WTC11 (cell line): ENCODE measurements at regions not wholly inside any gene's neighbourhood (a gene's known extent, or its start where the extent isn't known, plus 50 kb on each side); places are given as distances from the start of the nearest gene placed in this dataset.

Experiments
- AFF4 ChIP-seq: sonication (generic); formaldehyde crosslinking; IDR thresholded peaks from 2 replicates; pipeline ENCODE4 v1.8.1; 2023; ENCODE audit warnings: mild to moderate bottlenecking, missing genetic modification reagents, borderline replicate concordance
- AR ChIP-seq: fragments of 250-450 bp; sonication (Bioruptor Pico); IDR thresholded peaks from 2 replicates; pipeline ENCODE4 v1.9.0; 2021; ENCODE audit warnings: mild to moderate bottlenecking
- ATF6 ChIP-seq: sonication (generic); formaldehyde crosslinking; IDR thresholded peaks from 2 replicates; pipeline ENCODE4 v1.8.1; 2023; ENCODE audit warnings: mild to moderate bottlenecking, missing genetic modification reagents
- CDX4 ChIP-seq: fragments of 250-450 bp; sonication (Bioruptor Pico); IDR thresholded peaks from 2 replicates; pipeline ENCODE4 v1.9.0; 2021; ENCODE audit warnings: moderate library complexity, mild to moderate bottlenecking, inconsistent platforms, borderline replicate concordance
- CREM ChIP-seq: sonication (generic); formaldehyde crosslinking; IDR thresholded peaks from 2 replicates; pipeline ENCODE4 v1.8.1; 2022; ENCODE audit warnings: mild to moderate bottlenecking, missing genetic modification reagents, moderate library complexity
- CTCF ChIP-seq: fragments of 200-600 bp; IDR thresholded peaks from 2 replicates; pipeline ENCODE4 v1.8.0; 2022; ENCODE audit warnings: antibody characterized with exemption
- E2F5 ChIP-seq: sonication (generic); formaldehyde crosslinking; IDR thresholded peaks from 2 replicates; pipeline ENCODE4 v1.8.1; 2022; ENCODE audit warnings: mild to moderate bottlenecking, moderate library complexity, missing genetic modification reagents
- EMX1 ChIP-seq: fragments of 250-450 bp; sonication (Bioruptor Pico); IDR thresholded peaks from 2 replicates; pipeline ENCODE4 v1.8.0; 2021; ENCODE audit warnings: mild to moderate bottlenecking
- TEAD4 ChIP-seq: sonication (generic); formaldehyde crosslinking; IDR thresholded peaks from 2 replicates; pipeline ENCODE4 v1.8.0; 2022; ENCODE audit warnings: mild to moderate bottlenecking, missing genetic modification reagents
- ZBTB21 ChIP-seq: sonication (generic); formaldehyde crosslinking; IDR thresholded peaks from 2 replicates; pipeline ENCODE4 v1.8.1; 2023; ENCODE audit warnings: mild to moderate bottlenecking, missing genetic modification reagents, borderline replicate concordance
- ZNF138 ChIP-seq: sonication (generic); formaldehyde crosslinking; conservative IDR thresholded peaks from 2 replicates; pipeline ENCODE4 v1.8.1; 2022; ENCODE audit warnings: mild to moderate bottlenecking, moderate library complexity, missing genetic modification reagents
- ZNF219 ChIP-seq: sonication (generic); formaldehyde crosslinking; IDR thresholded peaks from 2 replicates; pipeline ENCODE4 v1.8.0; 2023; ENCODE audit warnings: missing genetic modification reagents, mild to moderate bottlenecking, borderline replicate concordance
- TF ChIP-seq, protein P1 (sequence below): fragments of 250-450 bp; sonication (Bioruptor Pico); IDR thresholded peaks from 2 replicates; pipeline ENCODE4 v1.8.0; 2021; ENCODE audit warnings: mild to moderate bottlenecking

GRCh38 chr4:156298230-156298629, 344.6 kb upstream of the CTSO start:
- no peak for TF ChIP-seq CTCF
- no peak for TF ChIP-seq ATF6 (CRISPR knock-in tag)
- no peak for TF ChIP-seq E2F5
- no peak for TF ChIP-seq ZNF138 (CRISPR knock-in tag)
- no peak for TF ChIP-seq CDX4 (CRISPR knock-in tag)
- TF ChIP-seq ZBTB21 (CRISPR knock-in tag): no peak
- TF ChIP-seq EMX1 (CRISPR knock-in tag): no peak
- TF ChIP-seq ZNF219 (CRISPR knock-in tag): no peak
- TF ChIP-seq, protein P1, sequence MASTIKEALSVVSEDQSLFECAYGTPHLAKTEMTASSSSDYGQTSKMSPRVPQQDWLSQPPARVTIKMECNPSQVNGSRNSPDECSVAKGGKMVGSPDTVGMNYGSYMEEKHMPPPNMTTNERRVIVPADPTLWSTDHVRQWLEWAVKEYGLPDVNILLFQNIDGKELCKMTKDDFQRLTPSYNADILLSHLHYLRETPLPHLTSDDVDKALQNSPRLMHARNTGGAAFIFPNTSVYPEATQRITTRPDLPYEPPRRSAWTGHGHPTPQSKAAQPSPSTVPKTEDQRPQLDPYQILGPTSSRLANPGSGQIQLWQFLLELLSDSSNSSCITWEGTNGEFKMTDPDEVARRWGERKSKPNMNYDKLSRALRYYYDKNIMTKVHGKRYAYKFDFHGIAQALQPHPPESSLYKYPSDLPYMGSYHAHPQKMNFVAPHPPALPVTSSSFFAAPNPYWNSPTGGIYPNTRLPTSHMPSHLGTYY (CRISPR knock-in tag): no peak
- no peak for TF ChIP-seq TEAD4 (CRISPR knock-in tag)
- TF ChIP-seq AFF4: no peak
- no peak for TF ChIP-seq AR (CRISPR knock-in tag)
- no peak for TF ChIP-seq CREM
